CD4-positive, alpha-beta T cell (primary cell): ENCODE measurements at regions not wholly inside any gene's neighbourhood (a gene's known extent, or its start where the extent isn't known, plus 50 kb on each side); places are given as distances from the start of the nearest gene placed in this dataset.

Source experiments
- ATAC-seq: fragments of 200-7000 bp; cut with Tn5 transposase; one replicate; pipeline ENCODE4 v1.10.0; 2022; ENCODE audit warnings: mild to moderate bottlenecking; ENCODE audit not compliant: poor library complexity
- CTCF ChIA-PET: fragments of 350-600 bp; sonication (Branson Sonifier 250); formaldehyde crosslinking; loops from one replicate; lab custom pipeline; 2021; ENCODE audit warnings: antibody characterized with exemption, inconsistent platforms; lab: Charles Lee
- POLR2A ChIA-PET: fragments of 350-600 bp; sonication (Branson Sonifier 250); formaldehyde crosslinking; loops from one replicate; lab custom pipeline; 2021; ENCODE audit warnings: antibody characterized with exemption, inconsistent platforms; lab: Charles Lee
- DNase-seq, 14 experiments: peaks; one replicate each; pipeline ENCODE4 v3.0.0-alpha.2; 2013 to 2020; ENCODE audit warnings: mixed read lengths in 2 of 14
- H3K27ac ChIP-seq, 2 donors: one replicate each; pipeline versions ENCODE4 v1.5.1 to v1.7.0; 2013; ENCODE audit warnings: low read length in 2 of 2, low read depth in 1 of 2, mild to moderate bottlenecking in 1 of 2
- H3K27me3 ChIP-seq, 2 experiments: 1 replicate in 1 of 2; 2 replicates in 1 of 2; pipeline versions ENCODE4 v1.6.1 to v1.7.0; 2013; ENCODE audit warnings: low read length in 2 of 2, control low read depth in 1 of 2, mild to moderate bottlenecking in 1 of 2, moderate library complexity in 1 of 2; ENCODE audit not compliant: insufficient read depth in 2 of 2, control insufficient read depth in 1 of 2
- H3K36me3 ChIP-seq: one replicate; pipeline ENCODE4 v1.6.1; 2013; ENCODE audit warnings: low read length, control low read depth; ENCODE audit not compliant: insufficient read depth
- H3K4me1 ChIP-seq: one replicate; pipeline ENCODE4 v1.6.1; 2013; ENCODE audit warnings: low read length, control low read depth; ENCODE audit not compliant: insufficient read depth
- H3K4me3 ChIP-seq: one replicate; pipeline ENCODE4 v1.5.1; 2013; ENCODE audit warnings: mild to moderate bottlenecking, low read length, moderate library complexity
- H3K9me3 ChIP-seq, 2 experiments: 1 replicate in 1 of 2; 2 replicates in 1 of 2; pipeline versions ENCODE4 v1.6.1 to v1.7.0; 2013; ENCODE audit warnings: low read length in 2 of 2, mild to moderate bottlenecking in 2 of 2, control low read depth in 1 of 2, moderate library complexity in 1 of 2; ENCODE audit not compliant: control insufficient read depth in 1 of 2, insufficient read depth in 1 of 2
- H3K27ac Mint-ChIP-seq: one replicate; pipeline ENCODE4 v1.8.0; 2020; ENCODE audit warnings: mixed read lengths
- H3K27me3 Mint-ChIP-seq: one replicate; pipeline ENCODE4 v1.8.0; 2021; ENCODE audit warnings: mixed read lengths
- H3K36me3 Mint-ChIP-seq: one replicate; pipeline ENCODE4 v1.8.0; 2021; ENCODE audit warnings: low read depth, mixed read lengths
- H3K4me1 Mint-ChIP-seq: one replicate; pipeline ENCODE4 v1.8.0; 2021; ENCODE audit warnings: low read depth, mixed read lengths
- H3K4me3 Mint-ChIP-seq: one replicate; pipeline ENCODE4 v1.8.0; 2020; ENCODE audit warnings: mild to moderate bottlenecking, mixed read lengths
- H3K9me3 Mint-ChIP-seq: one replicate; pipeline ENCODE4 v1.8.0; 2020; ENCODE audit warnings: mixed read lengths
- CTCF ChIP-seq: fragments of 200-600 bp; IDR thresholded peaks from one replicate; pipeline ENCODE4 v1.8.0; 2022; ENCODE audit warnings: antibody characterized with exemption, mild to moderate bottlenecking
- intact Hi-C, 2 experiments: fragments of 100-400 bp; cut with DNase I in 1 of 2; cut with micrococcal nuclease in 1 of 2; formaldehyde crosslinking; loops; one replicate each; pipeline versions ENCODE4 v1.15.1 to v1.9.0; 2023 to 2025; cut with DNase I, micrococcal nuclease

GRCh38 chr9:118457171-118458000 is 753.2 kb downstream of the TLR4 start:
- ATAC-seq (no peak), DNase-seq (no peak)
- Mint-ChIP-seq H3K4me1 (no peaks in the 10 kb centered on the region), H3K27ac (no peak overlapping the region), H3K4me3 (no peak overlapping the region), H3K9me3 (peaks cover 3% of the 10 kb centered on the region), H3K36me3 (no peaks in the 10 kb centered on the region), H3K27me3 (no peaks in the 10 kb centered on the region)
- Histone ChIP-seq H3K4me1 (no peaks in the 10 kb centered on the region), H3K36me3 (no peaks in the 10 kb centered on the region), H3K4me3 (no peak overlapping the region), H3K9me3 (no peaks in the 10 kb centered on the region), H3K27ac (no peak overlapping the region), H3K27me3 (no peaks in the 10 kb centered on the region)
- ChIA-PET POLR2A (no interaction called here), CTCF (no interaction called here)
- intact Hi-C loops, result no loop called here
- TF ChIP-seq CTCF, result no peak

DNA sequence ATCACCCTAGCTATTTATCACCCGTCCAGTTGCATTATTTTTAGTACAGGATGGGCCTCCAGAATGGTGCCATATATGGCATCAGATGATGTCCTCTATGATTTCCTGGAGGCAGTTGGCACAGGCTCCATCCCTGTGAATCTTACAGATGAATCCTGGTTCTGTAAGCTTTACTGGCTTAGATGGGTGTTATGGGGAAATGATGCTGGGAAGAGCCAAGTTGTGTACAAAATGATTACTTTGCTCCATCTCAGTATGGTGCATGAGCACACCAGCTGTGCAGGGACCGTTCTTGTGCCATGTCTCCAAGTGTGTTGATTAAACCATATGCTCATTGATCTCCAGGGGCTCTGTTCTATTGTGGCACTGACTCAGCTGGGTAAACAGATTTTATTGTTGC is 755.7 kb downstream of the TLR4 start:
- H3K27ac Mint-ChIP-seq, result no peak overlapping the region
- ATAC-seq (no peak), DNase-seq (no peak)
- ChIA-PET CTCF (no interaction called here), POLR2A (no interaction called here)
- Histone ChIP-seq H3K27me3 (no peaks in the 10 kb centered on the region), H3K4me1 (no peaks in the 10 kb centered on the region), H3K27ac (no peak overlapping the region), H3K4me3 (no peak overlapping the region), H3K36me3 (no peaks in the 10 kb centered on the region), H3K9me3 (no peaks in the 10 kb centered on the region)
- intact Hi-C loops, result no loop called here
- no peaks in the 10 kb centered on the region for H3K36me3 Mint-ChIP-seq
- peaks cover 3% of the 10 kb centered on the region for H3K9me3 Mint-ChIP-seq
- H3K4me3 Mint-ChIP-seq, result no peak overlapping the region
- no peaks in the 10 kb centered on the region for H3K27me3 Mint-ChIP-seq
- H3K4me1 Mint-ChIP-seq, result no peaks in the 10 kb centered on the region
- TF ChIP-seq CTCF, result no peak

GRCh38 chr9:118463419-118463818 is 759.2 kb downstream of the TLR4 start:
- peaks cover 0 to 1% of the 10 kb centered on the region in 2 experiments for H3K9me3 ChIP-seq
- H3K4me3 ChIP-seq, result no peak overlapping the region
- DNase-seq (no peak), ATAC-seq (no peak)
- no peaks in the 10 kb centered on the region for H3K27me3 Mint-ChIP-seq
- H3K4me1 Mint-ChIP-seq, result no peaks in the 10 kb centered on the region
- no peaks in the 10 kb centered on the region for H3K36me3 ChIP-seq
- H3K4me1 ChIP-seq, result no peaks in the 10 kb centered on the region
- H3K36me3 Mint-ChIP-seq, result no peaks in the 10 kb centered on the region
- no peak overlapping the region for H3K4me3 Mint-ChIP-seq
- H3K27ac Mint-ChIP-seq, result no peak overlapping the region
- ChIA-PET POLR2A (no interaction called here), CTCF (no interaction called here)
- no peak overlapping the region for H3K27ac ChIP-seq
- TF ChIP-seq CTCF, result no peak
- intact Hi-C loops, result no loop called here
- no peaks in the 10 kb centered on the region for H3K27me3 ChIP-seq
- no peaks in the 10 kb centered on the region for H3K9me3 Mint-ChIP-seq
